ENCODE measurements at regions not wholly inside any gene's neighbourhood (a gene's known extent, or its start where the extent isn't known, plus 50 kb on each side); places are given as distances from the start of the nearest gene placed in this dataset.

DNA sequence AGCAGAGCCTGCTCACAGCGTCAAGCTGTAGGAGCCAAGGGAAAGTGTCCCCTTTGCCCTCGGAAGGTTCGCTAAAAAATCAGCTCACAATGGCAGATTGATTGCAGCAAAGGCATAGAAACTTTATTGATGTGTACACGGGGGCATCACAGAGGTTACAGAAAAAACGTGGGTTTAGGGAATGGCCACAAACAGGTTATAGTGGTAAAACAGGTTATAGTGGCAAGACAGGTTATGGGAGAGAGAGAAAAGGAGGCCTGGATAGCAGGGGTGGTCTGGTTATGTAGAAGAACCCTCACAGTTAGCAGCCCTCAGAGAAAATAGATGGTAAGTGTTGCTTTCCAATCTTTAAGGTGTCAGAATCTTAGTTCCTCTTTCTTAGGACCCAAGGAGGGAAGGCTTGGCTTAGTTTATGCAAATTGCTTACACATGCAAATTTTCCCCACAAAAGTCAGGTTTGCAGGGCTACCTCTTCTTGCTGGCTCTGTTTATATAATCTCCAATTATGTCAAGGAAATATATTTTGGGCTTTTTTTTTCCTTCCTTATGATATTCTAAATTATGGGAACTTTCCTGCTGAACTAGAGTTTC lies 113.7 kb downstream of the BMP15 start:
- H3K9me3 Mint-ChIP-seq: no peaks in the 10 kb centered on the region
- TF ChIP-seq, protein P1, sequence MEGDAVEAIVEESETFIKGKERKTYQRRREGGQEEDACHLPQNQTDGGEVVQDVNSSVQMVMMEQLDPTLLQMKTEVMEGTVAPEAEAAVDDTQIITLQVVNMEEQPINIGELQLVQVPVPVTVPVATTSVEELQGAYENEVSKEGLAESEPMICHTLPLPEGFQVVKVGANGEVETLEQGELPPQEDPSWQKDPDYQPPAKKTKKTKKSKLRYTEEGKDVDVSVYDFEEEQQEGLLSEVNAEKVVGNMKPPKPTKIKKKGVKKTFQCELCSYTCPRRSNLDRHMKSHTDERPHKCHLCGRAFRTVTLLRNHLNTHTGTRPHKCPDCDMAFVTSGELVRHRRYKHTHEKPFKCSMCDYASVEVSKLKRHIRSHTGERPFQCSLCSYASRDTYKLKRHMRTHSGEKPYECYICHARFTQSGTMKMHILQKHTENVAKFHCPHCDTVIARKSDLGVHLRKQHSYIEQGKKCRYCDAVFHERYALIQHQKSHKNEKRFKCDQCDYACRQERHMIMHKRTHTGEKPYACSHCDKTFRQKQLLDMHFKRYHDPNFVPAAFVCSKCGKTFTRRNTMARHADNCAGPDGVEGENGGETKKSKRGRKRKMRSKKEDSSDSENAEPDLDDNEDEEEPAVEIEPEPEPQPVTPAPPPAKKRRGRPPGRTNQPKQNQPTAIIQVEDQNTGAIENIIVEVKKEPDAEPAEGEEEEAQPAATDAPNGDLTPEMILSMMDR (IDR thresholded peaks at IDR 0.05): no peak
- no peak overlapping the region for H3K27ac Mint-ChIP-seq
- H3K27me3 Mint-ChIP-seq: no peaks in the 10 kb centered on the region
- H3K4me3 Mint-ChIP-seq: no peak overlapping the region
- CTCF ChIA-PET: no interaction called here
- H3K36me3 Mint-ChIP-seq (ENCODE audit: low read depth): no peaks in the 10 kb centered on the region
- POLR2A ChIA-PET: no interaction called here
- no peak for ATAC-seq (ENCODE audit: low read depth)
- no peak for DNase-seq
- peaks cover 10% of the 10 kb centered on the region for H3K4me1 Mint-ChIP-seq
- intact Hi-C loops (cut with micrococcal nuclease): no loop called here

DNA sequence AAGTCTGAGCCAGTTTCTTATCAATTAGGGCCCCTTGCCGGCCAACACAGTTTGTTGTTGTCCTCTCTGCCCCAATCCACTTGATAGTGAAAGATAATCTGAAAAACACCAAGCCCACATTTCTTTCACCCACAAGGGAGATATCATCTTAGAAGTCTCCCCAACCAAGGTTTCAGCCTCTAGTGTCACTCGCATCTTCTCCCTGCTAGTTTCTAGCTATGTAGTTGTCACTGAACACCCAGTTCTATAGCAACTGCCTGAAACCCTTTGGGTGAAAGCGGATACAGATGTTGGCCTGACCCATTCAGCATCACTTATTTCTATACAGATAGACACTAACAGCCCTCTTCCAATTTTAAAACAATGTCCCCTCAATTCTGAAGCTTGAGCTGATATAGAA lies 116.3 kb downstream of the BMP15 start:
- H3K4me3 Mint-ChIP-seq: no peak overlapping the region
- TF ChIP-seq, protein P1 (IDR thresholded peaks at IDR 0.05): no peak
- ChIA-PET CTCF (no interaction called here), POLR2A (no interaction called here)
- H3K36me3 Mint-ChIP-seq (ENCODE audit: low read depth): no peaks in the 10 kb centered on the region
- H3K4me1 Mint-ChIP-seq: peaks cover 10% of the 10 kb centered on the region
- H3K9me3 Mint-ChIP-seq: no peaks in the 10 kb centered on the region
- intact Hi-C loops (cut with micrococcal nuclease): no loop called here
- ATAC-seq (ENCODE audit: low read depth) (no peak), DNase-seq (no peak)
- H3K27me3 Mint-ChIP-seq: no peaks in the 10 kb centered on the region
- H3K27ac Mint-ChIP-seq: no peak overlapping the region

- no peak for DNase-seq
- intact Hi-C loops (cut with micrococcal nuclease): no loop called here
- ChIA-PET POLR2A (no interaction called here), CTCF (no interaction called here)
- Mint-ChIP-seq H3K4me3 (no peak overlapping the region), H3K4me1 (no peaks in the 10 kb centered on the region), H3K27ac (no peak overlapping the region), H3K27me3 (no peaks in the 10 kb centered on the region), H3K36me3 (ENCODE audit: low read depth) (no peaks in the 10 kb centered on the region), H3K9me3 (no peaks in the 10 kb centered on the region)
- TF ChIP-seq, protein P1 (IDR thresholded peaks at IDR 0.05): no peak
- no peak for ATAC-seq (ENCODE audit: low read depth)
Observed at GRCh38 chrX:51035746-51036145, 125.2 kb downstream of the BMP15 start.

DNA sequence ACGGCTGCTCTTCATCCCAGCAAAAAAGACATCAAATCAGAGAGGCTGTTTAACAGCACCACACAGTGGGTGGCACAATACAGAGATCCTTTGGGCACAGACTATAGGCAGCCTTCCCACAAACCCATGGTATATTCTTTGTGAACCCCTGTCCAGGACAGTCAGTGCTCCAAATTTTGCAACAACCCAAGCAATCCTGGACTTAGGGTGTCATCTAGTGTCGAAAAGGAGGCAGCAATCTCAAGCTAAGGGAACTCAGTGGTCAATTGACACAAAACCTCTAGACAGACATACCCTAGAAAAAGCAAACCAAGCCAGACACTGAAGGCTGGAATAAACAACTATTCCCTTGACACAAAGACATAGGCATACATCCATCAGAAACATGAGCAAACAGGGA lies 137.4 kb downstream of the BMP15 start:
- TF ChIP-seq, protein P1 (IDR thresholded peaks at IDR 0.05): no peak

GRCh38 chrX:51053741-51054140 lies 143.2 kb downstream of the BMP15 start:
- no peak overlapping the region for H3K4me3 Mint-ChIP-seq
- TF ChIP-seq, protein P1 (IDR thresholded peaks at IDR 0.05): no peak
- no peak for DNase-seq
- H3K9me3 Mint-ChIP-seq: no peaks in the 10 kb centered on the region
- ChIA-PET POLR2A (no interaction called here), CTCF (no interaction called here)
- H3K27ac Mint-ChIP-seq: no peak overlapping the region
- H3K27me3 Mint-ChIP-seq: no peaks in the 10 kb centered on the region
- ATAC-seq (ENCODE audit: low read depth): no peak
- H3K4me1 Mint-ChIP-seq: no peaks in the 10 kb centered on the region
- intact Hi-C loops (cut with micrococcal nuclease): no loop called here
- no peaks in the 10 kb centered on the region for H3K36me3 Mint-ChIP-seq (ENCODE audit: low read depth)

More for the DNA sequence above, 137.4 kb downstream of the BMP15 start:
- ATAC-seq (ENCODE audit: low read depth) (no peak), DNase-seq (no peak)
- Mint-ChIP-seq H3K36me3 (ENCODE audit: low read depth) (no peaks in the 10 kb centered on the region), H3K27ac (no peak overlapping the region), H3K4me3 (no peak overlapping the region), H3K27me3 (peaks cover 3% of the 10 kb centered on the region), H3K9me3 (no peaks in the 10 kb centered on the region), H3K4me1 (no peaks in the 10 kb centered on the region)
- POLR2A ChIA-PET: no interaction called here
- intact Hi-C loops (cut with micrococcal nuclease): no loop called here
- CTCF ChIA-PET: no interaction called here

All from activated B cell treated with CpG ODN at 0.5 μM for 24 hours (primary cell).